ENCODE measurements at regions not wholly inside any gene's neighbourhood (a gene's known extent, or its start where the extent isn't known, plus 50 kb on each side); places are given as distances from the start of the nearest gene placed in this dataset.

DNA sequence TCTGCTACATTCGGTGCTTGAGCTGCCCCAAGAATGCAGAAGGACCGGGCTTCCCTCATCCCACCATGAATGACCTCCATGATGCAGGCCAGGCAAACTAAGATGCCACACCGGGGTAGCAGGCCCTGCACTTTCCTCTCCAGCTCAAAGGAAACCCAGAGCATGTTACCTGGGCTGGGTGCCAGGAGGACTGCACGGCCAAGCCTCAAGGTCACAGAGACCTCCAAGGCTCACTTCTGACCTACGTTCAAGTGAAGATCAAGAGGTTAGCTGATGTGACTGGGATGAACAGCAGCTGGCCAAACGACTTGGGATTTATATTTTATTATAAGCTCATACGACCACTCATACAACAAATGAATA lies 501.8 kb downstream of the CD83 start:
- TF ChIP-seq GABPA (IDR thresholded peaks at IDR 0.05; ENCODE audit: low read depth) = no peak
- TF ChIP-seq, protein P1, sequence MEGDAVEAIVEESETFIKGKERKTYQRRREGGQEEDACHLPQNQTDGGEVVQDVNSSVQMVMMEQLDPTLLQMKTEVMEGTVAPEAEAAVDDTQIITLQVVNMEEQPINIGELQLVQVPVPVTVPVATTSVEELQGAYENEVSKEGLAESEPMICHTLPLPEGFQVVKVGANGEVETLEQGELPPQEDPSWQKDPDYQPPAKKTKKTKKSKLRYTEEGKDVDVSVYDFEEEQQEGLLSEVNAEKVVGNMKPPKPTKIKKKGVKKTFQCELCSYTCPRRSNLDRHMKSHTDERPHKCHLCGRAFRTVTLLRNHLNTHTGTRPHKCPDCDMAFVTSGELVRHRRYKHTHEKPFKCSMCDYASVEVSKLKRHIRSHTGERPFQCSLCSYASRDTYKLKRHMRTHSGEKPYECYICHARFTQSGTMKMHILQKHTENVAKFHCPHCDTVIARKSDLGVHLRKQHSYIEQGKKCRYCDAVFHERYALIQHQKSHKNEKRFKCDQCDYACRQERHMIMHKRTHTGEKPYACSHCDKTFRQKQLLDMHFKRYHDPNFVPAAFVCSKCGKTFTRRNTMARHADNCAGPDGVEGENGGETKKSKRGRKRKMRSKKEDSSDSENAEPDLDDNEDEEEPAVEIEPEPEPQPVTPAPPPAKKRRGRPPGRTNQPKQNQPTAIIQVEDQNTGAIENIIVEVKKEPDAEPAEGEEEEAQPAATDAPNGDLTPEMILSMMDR (IDR thresholded peaks at IDR 0.05; ENCODE audit: insufficient read depth, low read length) = no peak
- Histone ChIP-seq H3K27ac (replicated peaks) (no peak overlapping the region), H3K4me3 (replicated peaks; ENCODE audit: insufficient read depth, low read length) (no peak overlapping the region), H3K27me3 (ENCODE audit: insufficient read depth, poor library complexity, severe bottlenecking) (no peaks in the 10 kb centered on the region)
- DNase-seq (ENCODE audit: low read depth in 1 of 2, low spot score in 1 of 2) = no peak

DNA sequence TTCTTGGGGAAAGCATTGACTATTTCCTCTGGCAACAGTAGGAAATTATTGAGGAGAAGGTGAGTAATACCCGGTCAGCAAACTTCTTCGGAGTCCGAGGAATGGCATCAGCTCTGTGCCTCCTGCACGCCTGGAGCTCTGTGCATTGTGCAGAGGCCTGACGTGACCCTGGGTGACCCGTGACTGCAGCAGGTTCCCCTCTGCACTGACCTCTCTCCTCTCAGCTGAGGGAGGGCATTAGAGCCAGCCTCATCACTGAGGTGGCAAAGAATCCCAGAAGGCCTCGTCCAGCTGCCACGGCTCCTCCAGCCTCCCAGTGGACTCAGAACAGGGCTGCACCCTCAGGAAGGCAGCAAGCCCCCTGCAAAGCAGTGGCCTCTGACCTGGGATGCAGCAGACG lies 502.9 kb downstream of the CD83 start:
- DNase-seq (ENCODE audit: low read depth in 1 of 2, low spot score in 1 of 2) = no peak
- no peak overlapping the region for H3K27ac ChIP-seq (replicated peaks)
- H3K27me3 ChIP-seq (ENCODE audit: insufficient read depth, poor library complexity, severe bottlenecking) = no peaks in the 10 kb centered on the region
- H3K4me3 ChIP-seq (replicated peaks; ENCODE audit: insufficient read depth, low read length) = no peak overlapping the region
- no peak for TF ChIP-seq POLR2AphosphoS5 (IDR thresholded peaks at IDR 0.05; ENCODE audit: low read depth)
- TF ChIP-seq, protein P2, sequence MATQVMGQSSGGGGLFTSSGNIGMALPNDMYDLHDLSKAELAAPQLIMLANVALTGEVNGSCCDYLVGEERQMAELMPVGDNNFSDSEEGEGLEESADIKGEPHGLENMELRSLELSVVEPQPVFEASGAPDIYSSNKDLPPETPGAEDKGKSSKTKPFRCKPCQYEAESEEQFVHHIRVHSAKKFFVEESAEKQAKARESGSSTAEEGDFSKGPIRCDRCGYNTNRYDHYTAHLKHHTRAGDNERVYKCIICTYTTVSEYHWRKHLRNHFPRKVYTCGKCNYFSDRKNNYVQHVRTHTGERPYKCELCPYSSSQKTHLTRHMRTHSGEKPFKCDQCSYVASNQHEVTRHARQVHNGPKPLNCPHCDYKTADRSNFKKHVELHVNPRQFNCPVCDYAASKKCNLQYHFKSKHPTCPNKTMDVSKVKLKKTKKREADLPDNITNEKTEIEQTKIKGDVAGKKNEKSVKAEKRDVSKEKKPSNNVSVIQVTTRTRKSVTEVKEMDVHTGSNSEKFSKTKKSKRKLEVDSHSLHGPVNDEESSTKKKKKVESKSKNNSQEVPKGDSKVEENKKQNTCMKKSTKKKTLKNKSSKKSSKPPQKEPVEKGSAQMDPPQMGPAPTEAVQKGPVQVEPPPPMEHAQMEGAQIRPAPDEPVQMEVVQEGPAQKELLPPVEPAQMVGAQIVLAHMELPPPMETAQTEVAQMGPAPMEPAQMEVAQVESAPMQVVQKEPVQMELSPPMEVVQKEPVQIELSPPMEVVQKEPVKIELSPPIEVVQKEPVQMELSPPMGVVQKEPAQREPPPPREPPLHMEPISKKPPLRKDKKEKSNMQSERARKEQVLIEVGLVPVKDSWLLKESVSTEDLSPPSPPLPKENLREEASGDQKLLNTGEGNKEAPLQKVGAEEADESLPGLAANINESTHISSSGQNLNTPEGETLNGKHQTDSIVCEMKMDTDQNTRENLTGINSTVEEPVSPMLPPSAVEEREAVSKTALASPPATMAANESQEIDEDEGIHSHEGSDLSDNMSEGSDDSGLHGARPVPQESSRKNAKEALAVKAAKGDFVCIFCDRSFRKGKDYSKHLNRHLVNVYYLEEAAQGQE (IDR thresholded peaks at IDR 0.05; ENCODE audit: insufficient replicate concordance, low read depth) = no peak
- TF ChIP-seq GABPA (IDR thresholded peaks at IDR 0.05; ENCODE audit: low read depth) = no peak

DNA sequence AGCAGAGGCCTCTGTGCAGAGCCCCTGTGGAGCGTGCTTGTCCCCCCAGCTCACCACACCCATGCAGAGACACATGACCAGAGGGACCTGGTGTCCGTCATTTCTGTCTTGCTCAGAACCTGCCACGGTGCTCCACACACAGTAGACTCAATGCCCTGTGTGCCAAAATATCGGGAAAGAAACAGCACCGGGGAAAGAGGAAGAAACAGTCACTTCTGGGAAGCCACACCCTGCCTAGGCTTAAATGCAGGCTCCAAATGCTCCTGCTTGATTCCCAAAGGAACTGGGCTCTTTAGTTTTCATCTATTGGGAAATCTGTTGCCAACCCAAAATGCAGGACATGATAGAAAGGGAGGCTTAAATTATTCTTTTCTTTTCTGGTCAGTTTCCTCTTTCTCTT lies 503.9 kb downstream of the CD83 start:
- Histone ChIP-seq H3K4me3 (replicated peaks; ENCODE audit: insufficient read depth, low read length) (no peak overlapping the region), H3K27me3 (ENCODE audit: insufficient read depth, poor library complexity, severe bottlenecking) (no peaks in the 10 kb centered on the region), H3K27ac (replicated peaks) (no peak overlapping the region)
- no peak for DNase-seq (ENCODE audit: low read depth in 1 of 2, low spot score in 1 of 2)
- TF ChIP-seq POLR2AphosphoS5 (IDR thresholded peaks at IDR 0.05; ENCODE audit: low read depth) (no peak), SPI1 (IDR thresholded peaks at IDR 0.05; ENCODE audit: borderline replicate concordance, low read depth) (no peak), GABPA (IDR thresholded peaks at IDR 0.05; ENCODE audit: low read depth) (no peak)
- TF ChIP-seq, protein P2 (IDR thresholded peaks at IDR 0.05; ENCODE audit: insufficient replicate concordance, low read depth) = no peak
- TF ChIP-seq, protein P1 (IDR thresholded peaks at IDR 0.05; ENCODE audit: insufficient read depth, low read length) = no peak

DNA sequence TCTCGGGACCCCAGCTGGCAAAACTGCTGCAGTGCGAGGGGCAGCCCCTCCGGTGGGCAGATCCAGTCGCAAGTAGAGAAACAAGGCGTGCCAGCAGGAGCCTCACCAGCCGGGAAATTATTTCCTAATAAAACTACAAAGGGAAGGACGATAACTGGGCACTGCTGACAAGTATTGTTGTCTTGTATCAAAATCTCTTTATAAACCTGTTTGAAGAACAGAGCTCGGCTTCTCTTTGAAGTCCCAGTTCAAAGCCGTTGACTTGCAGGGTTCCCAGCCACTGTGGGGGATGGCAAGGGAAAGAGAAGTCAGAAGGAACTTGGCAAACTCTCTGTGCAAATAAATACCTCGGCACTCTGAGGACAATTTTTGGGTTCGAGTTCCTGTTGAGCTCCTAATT lies 504.5 kb downstream of the CD83 start:
- H3K27me3 ChIP-seq (ENCODE audit: insufficient read depth, poor library complexity, severe bottlenecking) = no peaks in the 10 kb centered on the region
- no peak for DNase-seq (ENCODE audit: low read depth in 1 of 2, low spot score in 1 of 2)
- TF ChIP-seq POLR2AphosphoS5 (IDR thresholded peaks at IDR 0.05; ENCODE audit: low read depth) = no peak
- TF ChIP-seq GABPA (IDR thresholded peaks at IDR 0.05; ENCODE audit: low read depth) = no peak
- TF ChIP-seq, protein P2 (IDR thresholded peaks at IDR 0.05; ENCODE audit: insufficient replicate concordance, low read depth) = no peak
- TF ChIP-seq SPI1 (IDR thresholded peaks at IDR 0.05; ENCODE audit: borderline replicate concordance, low read depth) = no peak
- TF ChIP-seq, protein P1 (IDR thresholded peaks at IDR 0.05; ENCODE audit: insufficient read depth, low read length) = no peak

More for the DNA sequence above, 504.5 kb downstream of the CD83 start:
- Histone ChIP-seq H3K4me3 (replicated peaks; ENCODE audit: insufficient read depth, low read length) (no peak overlapping the region), H3K27ac (replicated peaks) (no peak overlapping the region)

Data from HL-60 (cell line).